B cell (primary cell): ENCODE measurements at regions not wholly inside any gene's neighbourhood (a gene's known extent, or its start where the extent isn't known, plus 50 kb on each side); places are given as distances from the start of the nearest gene placed in this dataset.

Experiments used
- ATAC-seq: fragments of 200-7000 bp; cut with Tn5 transposase; one replicate; pipeline ENCODE4 v1.10.0; 2021; ENCODE audit warnings: low read depth, mild to moderate bottlenecking, moderate number of reproducible peaks, moderate library complexity
- CTCF ChIA-PET: fragments of 350-600 bp; sonication (Branson Sonifier 250); formaldehyde crosslinking; loops from one replicate; lab custom pipeline; 2021; ENCODE audit warnings: antibody characterized with exemption, inconsistent platforms; lab: Charles Lee
- POLR2A ChIA-PET: fragments of 350-600 bp; sonication (Branson Sonifier 250); formaldehyde crosslinking; loops from one replicate; lab custom pipeline; 2021; ENCODE audit warnings: antibody characterized with exemption; lab: Charles Lee
- DNase-seq: peaks from one replicate; pipeline ENCODE4 v3.0.0; 2013
- H2AFZ ChIP-seq: 2 replicates; pipeline ENCODE4 v1.6.1; 2012; ENCODE audit warnings: mild to moderate bottlenecking, low read depth, low read length; ENCODE audit not compliant: insufficient read depth, poor library complexity, severe bottlenecking
- H3K27ac ChIP-seq, 2 donors: 1 replicate in 1 of 2; 2 replicates in 1 of 2; pipeline ENCODE4 v1.5.1; 2012 to 2013; ENCODE audit warnings: low read length in 2 of 2, mild to moderate bottlenecking in 2 of 2, moderate library complexity in 1 of 2
- H3K27me3 ChIP-seq, 4 experiments: fragments of 200-600 bp in 1 of 4; sonication (generic) in 1 of 4; replicated peaks in 1 of 4; 1 replicate in 2 of 4; 2 replicates in 2 of 4; pipeline versions ENCODE4 v1.6.1 to v1.7.0; 2013 to 2016; ENCODE audit warnings: low read length in 3 of 4, mild to moderate bottlenecking in 2 of 4, mixed read lengths in 1 of 4, moderate library complexity in 1 of 4; ENCODE audit not compliant: insufficient read depth in 4 of 4, control insufficient read depth in 3 of 4; ENCODE audit errors: control extremely low read depth in 1 of 4
- H3K36me3 ChIP-seq, 2 experiments: replicated peaks in 1 of 2; 1 replicate in 1 of 2; 2 replicates in 1 of 2; pipeline versions ENCODE4 v1.6.1 to v1.7.1; 2013; ENCODE audit warnings: low read length in 1 of 2; ENCODE audit not compliant: insufficient read depth in 2 of 2, control insufficient read depth in 1 of 2; ENCODE audit errors: control extremely low read depth in 1 of 2, extremely low read depth in 1 of 2
- H3K4me1 ChIP-seq, 2 donors: fragments of 200-600 bp in 1 of 2; sonication (generic) in 1 of 2; 1 replicate in 1 of 2; 2 replicates in 1 of 2; pipeline versions ENCODE4 v1.5.1 to v1.6.1; 2013 to 2017; ENCODE audit warnings: low read length in 2 of 2; ENCODE audit not compliant: control insufficient read depth in 2 of 2, insufficient read depth in 2 of 2
- H3K4me2 ChIP-seq: replicated peaks from 2 replicates; pipeline ENCODE3; 2012; ENCODE audit warnings: mild to moderate bottlenecking, low read depth, low read length; ENCODE audit not compliant: poor library complexity, severe bottlenecking
- H3K4me3 ChIP-seq, 5 experiments: fragments of 200-600 bp in 1 of 5; sonication (generic) in 1 of 5; 1 replicate in 3 of 5; 2 replicates in 2 of 5; pipeline versions ENCODE4 v1.5.1 to v1.7.0; 2011 to 2016; ENCODE audit warnings: low read length in 4 of 5, mild to moderate bottlenecking in 4 of 5, low read depth in 2 of 5, control low read depth in 1 of 5, moderate library complexity in 1 of 5; ENCODE audit not compliant: insufficient read depth in 1 of 5; ENCODE audit errors: control extremely low read depth in 1 of 5, extremely low read depth in 1 of 5
- H3K79me2 ChIP-seq: fragments of 200-600 bp; sonication (generic); one replicate; pipeline ENCODE4 v1.6.0; 2016; ENCODE audit warnings: low read length; ENCODE audit not compliant: control insufficient read depth, insufficient read depth
- H3K9ac ChIP-seq: fragments of 200-600 bp; sonication (generic); 2 replicates; pipeline ENCODE4 v1.6.1; 2017; ENCODE audit warnings: mild to moderate bottlenecking, low read length, moderate library complexity
- H3K9me3 ChIP-seq, 3 donors: one replicate each; pipeline versions ENCODE4 v1.6.1 to v1.7.1; 2013; ENCODE audit warnings: low read length in 2 of 3; ENCODE audit not compliant: control insufficient read depth in 2 of 3, insufficient read depth in 1 of 3; ENCODE audit errors: control extremely low read depth in 1 of 3
- H4K20me1 ChIP-seq: 2 replicates; pipeline ENCODE4 v1.6.0; 2012; ENCODE audit warnings: mild to moderate bottlenecking, low read length; ENCODE audit not compliant: insufficient read depth, control insufficient read depth, poor library complexity, severe bottlenecking
- H3K27ac Mint-ChIP-seq: one replicate; pipeline ENCODE4 v1.8.0; 2021; ENCODE audit warnings: mixed read lengths
- H3K27me3 Mint-ChIP-seq: one replicate; pipeline ENCODE4 v1.8.0; 2021; ENCODE audit warnings: mixed read lengths
- H3K4me1 Mint-ChIP-seq: one replicate; pipeline ENCODE4 v1.8.0; 2021; ENCODE audit warnings: mixed read lengths
- H3K4me3 Mint-ChIP-seq: one replicate; pipeline ENCODE4 v1.8.0; 2021; ENCODE audit warnings: mixed read lengths
- H3K9me3 Mint-ChIP-seq: one replicate; pipeline ENCODE4 v1.8.0; 2022; ENCODE audit warnings: mixed read lengths; ENCODE audit not compliant: insufficient read depth
- EZH2 ChIP-seq: IDR thresholded peaks from 2 replicates; pipeline ENCODE4 v1.6.1; 2012; ENCODE audit warnings: borderline replicate concordance, low read depth, mild to moderate bottlenecking, moderate library complexity, low read length; ENCODE audit not compliant: insufficient read depth, poor library complexity, severe bottlenecking
- WGBS: methylation state at CpG from one replicate; pipeline ENCODE4 v1.1.5; 2013; ENCODE audit warnings: missing lambda C conversion rate; ENCODE audit not compliant: insufficient coverage; 5-methylcytosine and 5-hydroxymethylcytosine counted together
- intact Hi-C: fragments of 100-400 bp; cut with micrococcal nuclease; formaldehyde crosslinking; loops from one replicate; pipeline ENCODE4 v1.10.0; 2022
- TF ChIP-seq, protein P1 (sequence below): fragments of 200-600 bp; IDR thresholded peaks from one replicate; pipeline ENCODE4 v1.8.0; 2022; ENCODE audit warnings: antibody characterized with exemption, mild to moderate bottlenecking

DNA sequence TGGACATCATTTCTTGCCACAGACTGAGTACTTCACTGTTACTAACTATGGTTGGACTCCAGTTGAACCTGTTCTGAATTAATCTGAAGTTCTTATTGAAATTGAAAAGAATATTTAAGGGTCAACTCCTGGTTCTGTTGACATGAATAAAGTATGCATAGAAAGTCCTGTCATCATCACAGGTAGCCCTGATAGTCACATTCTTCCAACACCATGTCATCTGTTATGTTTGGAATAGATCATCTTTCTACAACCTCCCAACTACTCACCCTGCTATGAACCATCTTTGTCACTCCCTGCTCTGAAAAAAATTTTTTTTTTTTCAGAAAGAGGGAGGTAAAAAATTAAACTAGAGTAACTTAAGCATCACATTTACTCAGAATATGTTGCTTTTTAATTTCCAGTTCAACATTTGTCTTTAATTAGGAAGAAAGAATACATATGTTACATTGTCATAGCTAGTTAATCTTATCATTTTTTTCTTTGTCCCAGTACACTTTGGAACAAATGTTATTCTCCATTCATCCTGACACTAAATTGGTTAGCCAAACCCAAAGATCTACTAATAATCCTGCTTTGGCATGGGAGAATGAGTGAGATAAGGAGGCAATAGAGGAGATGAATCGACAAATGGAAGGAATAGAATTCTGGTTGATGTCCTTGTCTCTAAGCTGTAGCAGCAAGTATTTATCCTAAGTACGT is 775.1 kb upstream of the NRSN1 start:
- ATAC-seq (no peak), DNase-seq (no peak)
- H3K4me2 ChIP-seq, result no peak overlapping the region
- Mint-ChIP-seq H3K27ac (no peak overlapping the region), H3K9me3 (peaks cover 6% of the 10 kb centered on the region), H3K27me3 (no peaks in the 10 kb centered on the region), H3K4me3 (no peak overlapping the region), H3K4me1 (no peaks in the 10 kb centered on the region)
- H3K9ac ChIP-seq, result no peak overlapping the region
- no peaks in the 10 kb centered on the region for H4K20me1 ChIP-seq
- intact Hi-C loops, result no loop called here
- WGBS, result no CpG with 5 or more reads among the region's 2 CpGs
- no peaks in the 10 kb centered on the region for H3K4me1 ChIP-seq
- no peak overlapping the region for H2AFZ ChIP-seq
- H3K27ac ChIP-seq, result no peak overlapping the region
- H3K79me2 ChIP-seq, result no peaks in the 10 kb centered on the region
- no peak overlapping the region for H3K4me3 ChIP-seq
- H3K36me3 ChIP-seq, result no peaks in the 10 kb centered on the region
- TF ChIP-seq, protein P1, sequence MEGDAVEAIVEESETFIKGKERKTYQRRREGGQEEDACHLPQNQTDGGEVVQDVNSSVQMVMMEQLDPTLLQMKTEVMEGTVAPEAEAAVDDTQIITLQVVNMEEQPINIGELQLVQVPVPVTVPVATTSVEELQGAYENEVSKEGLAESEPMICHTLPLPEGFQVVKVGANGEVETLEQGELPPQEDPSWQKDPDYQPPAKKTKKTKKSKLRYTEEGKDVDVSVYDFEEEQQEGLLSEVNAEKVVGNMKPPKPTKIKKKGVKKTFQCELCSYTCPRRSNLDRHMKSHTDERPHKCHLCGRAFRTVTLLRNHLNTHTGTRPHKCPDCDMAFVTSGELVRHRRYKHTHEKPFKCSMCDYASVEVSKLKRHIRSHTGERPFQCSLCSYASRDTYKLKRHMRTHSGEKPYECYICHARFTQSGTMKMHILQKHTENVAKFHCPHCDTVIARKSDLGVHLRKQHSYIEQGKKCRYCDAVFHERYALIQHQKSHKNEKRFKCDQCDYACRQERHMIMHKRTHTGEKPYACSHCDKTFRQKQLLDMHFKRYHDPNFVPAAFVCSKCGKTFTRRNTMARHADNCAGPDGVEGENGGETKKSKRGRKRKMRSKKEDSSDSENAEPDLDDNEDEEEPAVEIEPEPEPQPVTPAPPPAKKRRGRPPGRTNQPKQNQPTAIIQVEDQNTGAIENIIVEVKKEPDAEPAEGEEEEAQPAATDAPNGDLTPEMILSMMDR, result no peak
- TF ChIP-seq EZH2, result no peak
- H3K27me3 ChIP-seq, result no peaks in the 10 kb centered on the region
- H3K9me3 ChIP-seq, result peaks cover 0 to 3% (median 0%) of the 10 kb centered on the region in 3 donors
- POLR2A ChIA-PET, result no interaction called here
- CTCF ChIA-PET, result no interaction called here

DNA sequence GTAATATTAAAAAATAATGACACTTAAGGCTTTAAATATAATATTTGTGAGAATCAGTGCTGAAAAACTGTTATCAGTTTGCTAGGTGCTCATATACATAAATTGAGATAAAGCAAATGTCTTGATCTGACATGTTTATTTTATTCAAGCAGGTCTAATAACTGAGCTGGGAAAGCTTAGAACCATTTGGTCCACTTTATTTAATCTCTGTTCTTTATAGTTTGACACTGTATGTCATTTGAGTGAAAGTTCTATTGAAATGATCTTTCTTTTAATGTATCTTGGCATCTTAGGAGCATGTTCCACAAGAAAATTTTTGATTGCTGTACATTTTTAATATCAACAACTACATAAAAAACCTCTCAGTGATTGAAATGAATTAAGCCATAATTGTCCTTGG is 772.0 kb upstream of the NRSN1 start:
- no peaks in the 10 kb centered on the region for H3K36me3 ChIP-seq
- Mint-ChIP-seq H3K4me1 (no peaks in the 10 kb centered on the region), H3K9me3 (peaks cover 6% of the 10 kb centered on the region), H3K27me3 (no peaks in the 10 kb centered on the region), H3K4me3 (no peak overlapping the region), H3K27ac (no peak overlapping the region)
- DNase-seq (no peak), ATAC-seq (no peak)
- ChIA-PET CTCF (no interaction called here), POLR2A (no interaction called here)
- no peak overlapping the region for H3K4me3 ChIP-seq
- no peak overlapping the region for H2AFZ ChIP-seq
- no peak overlapping the region for H3K9ac ChIP-seq
- no peak for TF ChIP-seq EZH2
- TF ChIP-seq, protein P1, result no peak
- H3K9me3 ChIP-seq, result peaks cover 0 to 3% (median 0%) of the 10 kb centered on the region in 3 donors
- H3K27me3 ChIP-seq, result no peaks in the 10 kb centered on the region
- H3K4me2 ChIP-seq, result no peak overlapping the region
- no peaks in the 10 kb centered on the region for H3K4me1 ChIP-seq
- no peaks in the 10 kb centered on the region for H3K79me2 ChIP-seq
- no peak overlapping the region for H3K27ac ChIP-seq
- no peaks in the 10 kb centered on the region for H4K20me1 ChIP-seq
- intact Hi-C loops, result no loop called here
